M059J (cell line): ENCODE measurements at regions not wholly inside any gene's neighbourhood (a gene's known extent, or its start where the extent isn't known, plus 50 kb on each side); places are given as distances from the start of the nearest gene placed in this dataset.
"Not testable (repeated sequence)": the region's sequence is repeated elsewhere in the genome, so short reads cannot be mapped to it uniquely, and the experiment has no call there.

Experiments
- DNase-seq: peaks from one replicate; pipeline ENCODE4 v3.0.0-alpha.2; 2012; ENCODE audit warnings: low read depth

- DNase-seq = not testable (repeated sequence)
Measured at GRCh38 chr18:1043039-1043438, 138.4 kb downstream of the ADCYAP1 start.

GRCh38 chr18:1045658-1046057 lies 141.0 kb downstream of the ADCYAP1 start:
- no peak for DNase-seq

- peak; percentile 81 for DNase-seq
Measured at GRCh38 chr18:1047406-1047805, 142.7 kb downstream of the ADCYAP1 start.

GRCh38 chr18:1048032-1048431 lies 143.4 kb downstream of the ADCYAP1 start:
- DNase-seq = peak; percentile 87

GRCh38 chr18:1049173-1049572 lies 144.5 kb downstream of the ADCYAP1 start:
- DNase-seq = no peak

- DNase-seq = peak; percentile 64
Measured at GRCh38 chr18:1050012-1050657, 145.5 kb downstream of the ADCYAP1 start.

- no peak for DNase-seq
Measured at GRCh38 chr18:1052301-1052700, 147.6 kb downstream of the ADCYAP1 start.

- DNase-seq = peak; percentile 42
Measured at GRCh38 chr18:1053331-1054315, 149.0 kb downstream of the ADCYAP1 start.

GRCh38 chr18:1056404-1056803 lies 151.7 kb downstream of the ADCYAP1 start:
- no peak for DNase-seq

GRCh38 chr18:1057367-1057766 lies 152.7 kb downstream of the ADCYAP1 start:
- no peak for DNase-seq

- peak; percentile 8 for DNase-seq
Measured at GRCh38 chr18:1062588-1062987, 157.9 kb downstream of the ADCYAP1 start.

GRCh38 chr18:1075322-1075721 lies 170.7 kb downstream of the ADCYAP1 start:
- DNase-seq = no peak

GRCh38 chr18:1075876-1076275 lies 171.2 kb downstream of the ADCYAP1 start:
- no peak for DNase-seq

GRCh38 chr18:1078301-1078700 lies 173.6 kb downstream of the ADCYAP1 start:
- no peak for DNase-seq

GRCh38 chr18:1083675-1084074 lies 179.0 kb downstream of the ADCYAP1 start:
- DNase-seq = not testable (repeated sequence)

- no peak for DNase-seq
Measured at GRCh38 chr18:1090758-1091157, 186.1 kb downstream of the ADCYAP1 start.

GRCh38 chr18:1092228-1092627 lies 187.6 kb downstream of the ADCYAP1 start:
- DNase-seq = peak; percentile 15

GRCh38 chr18:1094409-1094808 lies 189.7 kb downstream of the ADCYAP1 start:
- peak; percentile 81 for DNase-seq

- not testable (repeated sequence) for DNase-seq
Measured at GRCh38 chr18:1097991-1098735, 193.5 kb downstream of the ADCYAP1 start.

- no peak for DNase-seq
Measured at GRCh38 chr18:1102848-1103247, 198.2 kb downstream of the ADCYAP1 start.

- DNase-seq = no peak
Measured at GRCh38 chr18:1103537-1103936, 198.9 kb downstream of the ADCYAP1 start.
